ENCODE measurements at regions not wholly inside any gene's neighbourhood (a gene's known extent, or its start where the extent isn't known, plus 50 kb on each side); places are given as distances from the start of the nearest gene placed in this dataset.
A peak's percentile ranks its signal among the peaks of the same experiment; 100 is the strongest.

DNA sequence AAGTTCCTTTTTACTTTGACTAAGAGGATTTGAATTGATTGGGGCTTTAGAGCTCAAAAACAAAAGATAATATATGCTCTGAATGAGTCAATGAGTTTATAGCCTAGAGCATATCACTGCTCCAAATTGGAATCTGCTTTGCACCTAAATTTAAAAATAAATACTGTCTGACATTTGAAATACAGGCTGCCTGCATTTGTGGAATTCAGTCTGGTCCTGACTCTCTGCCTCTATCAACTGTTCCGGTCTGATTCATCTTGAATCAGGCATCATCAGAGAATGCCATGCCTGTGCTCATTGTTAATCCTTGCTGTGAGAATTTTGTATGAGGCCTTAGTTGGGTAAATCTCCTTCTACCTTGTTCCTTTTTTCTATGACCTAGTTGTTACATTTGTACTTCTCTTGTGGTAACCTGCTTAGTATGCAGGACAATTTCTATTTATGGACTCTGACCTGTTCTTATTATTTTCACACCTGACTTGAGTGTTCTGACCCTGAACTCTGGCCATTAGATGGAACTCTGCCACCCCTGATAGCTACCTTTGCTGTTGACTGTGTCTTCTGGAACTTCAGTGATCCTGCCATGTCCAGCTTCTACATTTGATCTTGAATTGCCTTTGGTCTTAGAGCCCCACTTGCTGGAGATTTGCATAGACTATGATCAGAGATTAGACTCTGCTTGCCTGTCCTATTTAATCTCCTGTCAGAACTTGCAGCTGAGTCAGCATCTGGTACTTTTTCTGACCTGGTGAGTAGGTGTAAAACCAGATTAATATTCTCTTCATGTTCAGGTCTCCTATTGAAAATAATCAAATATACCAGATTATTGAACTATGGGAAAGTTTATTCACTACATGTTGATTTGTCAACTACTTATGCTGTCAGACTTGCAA, 442.7 kb upstream of the HS3ST5 start (continued):
- TF ChIP-seq, protein P1, sequence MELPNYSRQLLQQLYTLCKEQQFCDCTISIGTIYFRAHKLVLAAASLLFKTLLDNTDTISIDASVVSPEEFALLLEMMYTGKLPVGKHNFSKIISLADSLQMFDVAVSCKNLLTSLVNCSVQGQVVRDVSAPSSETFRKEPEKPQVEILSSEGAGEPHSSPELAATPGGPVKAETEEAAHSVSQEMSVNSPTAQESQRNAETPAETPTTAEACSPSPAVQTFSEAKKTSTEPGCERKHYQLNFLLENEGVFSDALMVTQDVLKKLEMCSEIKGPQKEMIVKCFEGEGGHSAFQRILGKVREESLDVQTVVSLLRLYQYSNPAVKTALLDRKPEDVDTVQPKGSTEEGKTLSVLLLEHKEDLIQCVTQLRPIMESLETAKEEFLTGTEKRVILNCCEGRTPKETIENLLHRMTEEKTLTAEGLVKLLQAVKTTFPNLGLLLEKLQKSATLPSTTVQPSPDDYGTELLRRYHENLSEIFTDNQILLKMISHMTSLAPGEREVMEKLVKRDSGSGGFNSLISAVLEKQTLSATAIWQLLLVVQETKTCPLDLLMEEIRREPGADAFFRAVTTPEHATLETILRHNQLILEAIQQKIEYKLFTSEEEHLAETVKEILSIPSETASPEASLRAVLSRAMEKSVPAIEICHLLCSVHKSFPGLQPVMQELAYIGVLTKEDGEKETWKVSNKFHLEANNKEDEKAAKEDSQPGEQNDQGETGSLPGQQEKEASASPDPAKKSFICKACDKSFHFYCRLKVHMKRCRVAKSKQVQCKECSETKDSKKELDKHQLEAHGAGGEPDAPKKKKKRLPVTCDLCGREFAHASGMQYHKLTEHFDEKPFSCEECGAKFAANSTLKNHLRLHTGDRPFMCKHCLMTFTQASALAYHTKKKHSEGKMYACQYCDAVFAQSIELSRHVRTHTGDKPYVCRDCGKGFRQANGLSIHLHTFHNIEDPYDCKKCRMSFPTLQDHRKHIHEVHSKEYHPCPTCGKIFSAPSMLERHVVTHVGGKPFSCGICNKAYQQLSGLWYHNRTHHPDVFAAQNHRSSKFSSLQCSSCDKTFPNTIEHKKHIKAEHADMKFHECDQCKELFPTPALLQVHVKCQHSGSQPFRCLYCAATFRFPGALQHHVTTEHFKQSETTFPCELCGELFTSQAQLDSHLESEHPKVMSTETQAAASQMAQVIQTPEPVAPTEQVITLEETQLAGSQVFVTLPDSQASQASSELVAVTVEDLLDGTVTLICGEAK (IDR thresholded peaks at IDR 0.05; ENCODE audit: borderline replicate concordance): no peak
- TF ChIP-seq, protein P2, sequence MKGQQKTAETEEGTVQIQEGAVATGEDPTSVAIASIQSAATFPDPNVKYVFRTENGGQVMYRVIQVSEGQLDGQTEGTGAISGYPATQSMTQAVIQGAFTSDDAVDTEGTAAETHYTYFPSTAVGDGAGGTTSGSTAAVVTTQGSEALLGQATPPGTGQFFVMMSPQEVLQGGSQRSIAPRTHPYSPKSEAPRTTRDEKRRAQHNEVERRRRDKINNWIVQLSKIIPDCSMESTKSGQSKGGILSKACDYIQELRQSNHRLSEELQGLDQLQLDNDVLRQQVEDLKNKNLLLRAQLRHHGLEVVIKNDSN (IDR thresholded peaks at IDR 0.05; ENCODE audit: borderline replicate concordance, extremely low read length, insufficient read depth, low read depth, low read length): no peak
- no peak for TF ChIP-seq KAT2A (conservative IDR thresholded peaks at IDR 0.05; ENCODE audit: control insufficient read depth, low read depth, low read length)
- TF ChIP-seq SREBF1 (IDR thresholded peaks at IDR 0.05; ENCODE audit: low read length): no peak
- TF ChIP-seq EZH2 (IDR thresholded peaks at IDR 0.05; ENCODE audit: borderline replicate concordance, control insufficient read depth, low read depth, low read length): no peak
- TF ChIP-seq HDGF (IDR thresholded peaks at IDR 0.05): no peak
- no peak for TF ChIP-seq TCF3 (IDR thresholded peaks at IDR 0.05; ENCODE audit: borderline replicate concordance, insufficient read depth, low read depth, low read length)
- TF ChIP-seq, protein P3, sequence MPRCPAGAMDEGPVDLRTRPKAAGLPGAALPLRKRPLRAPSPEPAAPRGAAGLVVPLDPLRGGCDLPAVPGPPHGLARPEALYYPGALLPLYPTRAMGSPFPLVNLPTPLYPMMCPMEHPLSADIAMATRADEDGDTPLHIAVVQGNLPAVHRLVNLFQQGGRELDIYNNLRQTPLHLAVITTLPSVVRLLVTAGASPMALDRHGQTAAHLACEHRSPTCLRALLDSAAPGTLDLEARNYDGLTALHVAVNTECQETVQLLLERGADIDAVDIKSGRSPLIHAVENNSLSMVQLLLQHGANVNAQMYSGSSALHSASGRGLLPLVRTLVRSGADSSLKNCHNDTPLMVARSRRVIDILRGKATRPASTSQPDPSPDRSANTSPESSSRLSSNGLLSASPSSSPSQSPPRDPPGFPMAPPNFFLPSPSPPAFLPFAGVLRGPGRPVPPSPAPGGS (IDR thresholded peaks at IDR 0.05; ENCODE audit: borderline replicate concordance, insufficient read depth, low read depth, low read length, poor library complexity, severe bottlenecking): no peak
- peak; percentile 61 for TF ChIP-seq NR2F1 (conservative IDR thresholded peaks at IDR 0.05)
- TF ChIP-seq ZSCAN29 (IDR thresholded peaks at IDR 0.05): no peak
- TF ChIP-seq, protein P4, sequence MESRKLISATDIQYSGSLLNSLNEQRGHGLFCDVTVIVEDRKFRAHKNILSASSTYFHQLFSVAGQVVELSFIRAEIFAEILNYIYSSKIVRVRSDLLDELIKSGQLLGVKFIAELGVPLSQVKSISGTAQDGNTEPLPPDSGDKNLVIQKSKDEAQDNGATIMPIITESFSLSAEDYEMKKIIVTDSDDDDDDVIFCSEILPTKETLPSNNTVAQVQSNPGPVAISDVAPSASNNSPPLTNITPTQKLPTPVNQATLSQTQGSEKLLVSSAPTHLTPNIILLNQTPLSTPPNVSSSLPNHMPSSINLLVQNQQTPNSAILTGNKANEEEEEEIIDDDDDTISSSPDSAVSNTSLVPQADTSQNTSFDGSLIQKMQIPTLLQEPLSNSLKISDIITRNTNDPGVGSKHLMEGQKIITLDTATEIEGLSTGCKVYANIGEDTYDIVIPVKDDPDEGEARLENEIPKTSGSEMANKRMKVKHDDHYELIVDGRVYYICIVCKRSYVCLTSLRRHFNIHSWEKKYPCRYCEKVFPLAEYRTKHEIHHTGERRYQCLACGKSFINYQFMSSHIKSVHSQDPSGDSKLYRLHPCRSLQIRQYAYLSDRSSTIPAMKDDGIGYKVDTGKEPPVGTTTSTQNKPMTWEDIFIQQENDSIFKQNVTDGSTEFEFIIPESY (IDR thresholded peaks at IDR 0.05): no peak
- no peak for TF ChIP-seq IRF4 (IDR thresholded peaks at IDR 0.05; ENCODE audit: low read depth, low read length)
- no peak for TF ChIP-seq BACH1 (IDR thresholded peaks at IDR 0.05; ENCODE audit: borderline replicate concordance)
- 0 out of 2 replicates have a peak, but pooled peaks have one; percentile 15 for TF ChIP-seq MEF2A (IDR thresholded peaks at IDR 0.05; ENCODE audit: insufficient read depth, low read depth, low read length)
- TF ChIP-seq EED (IDR thresholded peaks at IDR 0.05; ENCODE audit: low read depth): no peak
- TF ChIP-seq NRF1 (conservative IDR thresholded peaks at IDR 0.05; ENCODE audit: low read depth, low read length): no peak
- no peak for TF ChIP-seq CHD1 (IDR thresholded peaks at IDR 0.05; ENCODE audit: low read depth, low read length)
- TF ChIP-seq CHD4 (IDR thresholded peaks at IDR 0.05): no peak
- no peak for TF ChIP-seq STAT3 (IDR thresholded peaks at IDR 0.05; ENCODE audit: low read depth, low read length)
- TF ChIP-seq NR2C2 (IDR thresholded peaks at IDR 0.05; ENCODE audit: borderline replicate concordance, control insufficient read depth, insufficient read length, low read depth): no peak
- TF ChIP-seq IKZF1 (conservative IDR thresholded peaks at IDR 0.05): 0 out of 2 replicates have a peak, but pooled peaks have one; percentile 32
